HG03045 (cell line): ENCODE measurements at regions not wholly inside any gene's neighbourhood (a gene's known extent, or its start where the extent isn't known, plus 50 kb on each side); places are given as distances from the start of the nearest gene placed in this dataset.
"Not testable (repeated sequence)": the region's sequence is repeated elsewhere in the genome, so short reads cannot be mapped to it uniquely, and the experiment has no call there.

Source experiments
- ATAC-seq: cut with Tn5 transposase; IDR thresholded peaks from one replicate; pipeline ENCODE4 v1.9.1; 2021; ENCODE audit warnings: mild to moderate bottlenecking, moderate library complexity; ENCODE audit not compliant: unreplicated experiment

DNA sequence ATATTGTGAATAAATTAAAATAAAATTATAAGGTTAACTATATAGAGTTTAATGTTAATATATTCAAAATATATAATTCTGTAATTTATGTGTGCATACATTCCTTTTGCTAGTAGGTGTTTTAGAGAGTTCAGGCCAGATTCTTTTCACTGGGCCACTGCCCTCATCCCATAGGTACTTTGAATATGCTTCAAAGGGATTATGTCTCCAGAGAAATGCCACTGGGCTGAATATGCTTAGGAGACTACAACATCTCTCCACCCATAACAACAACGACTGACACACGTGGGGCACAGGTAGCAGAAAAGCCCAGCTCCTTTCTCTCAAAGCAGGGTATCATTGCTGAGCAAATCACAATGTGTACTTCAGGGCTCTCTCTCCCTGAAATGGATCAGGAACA is 290.9 kb upstream of the TACR3 start:
- ATAC-seq: no peak

DNA sequence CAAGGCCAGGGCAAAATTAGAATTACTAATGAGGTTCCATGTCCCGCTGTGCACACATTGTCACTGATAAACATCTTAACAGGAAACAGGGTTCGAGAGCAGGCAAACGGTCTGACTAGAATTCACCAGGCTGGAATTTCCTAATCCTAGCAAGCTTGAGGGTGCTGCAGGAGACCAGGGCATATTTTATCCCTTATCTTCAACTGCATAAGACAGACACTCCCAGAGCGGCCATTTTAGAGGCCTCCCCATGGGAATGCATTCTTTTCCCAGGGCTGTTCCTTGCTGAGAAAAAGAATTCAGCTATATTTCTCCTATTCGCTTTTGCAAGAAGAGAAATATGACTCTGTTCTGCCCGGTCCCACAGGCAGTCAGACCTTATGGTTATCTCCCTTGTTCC is 282.5 kb upstream of the TACR3 start:
- ATAC-seq: not testable (repeated sequence)

DNA sequence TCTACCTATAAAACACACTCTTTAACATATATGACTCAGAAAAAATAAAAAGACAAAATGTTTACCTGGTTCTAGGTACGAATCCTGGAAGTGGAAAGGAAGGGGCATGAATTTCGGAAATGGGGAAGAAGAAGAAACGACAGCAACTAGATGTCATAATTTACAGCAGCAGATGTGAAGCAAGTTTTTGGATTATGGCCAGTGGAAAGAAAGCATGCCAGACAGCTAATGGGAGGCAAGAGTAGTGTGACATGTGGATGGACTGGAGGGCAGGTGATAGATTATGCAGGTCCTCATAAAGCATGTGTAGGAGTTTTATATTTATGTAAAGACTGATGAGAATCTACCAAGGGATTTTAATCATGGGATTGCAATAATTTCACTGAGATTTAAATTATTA is 279.0 kb upstream of the TACR3 start:
- ATAC-seq: no peak

- no peak for ATAC-seq
Observed at GRCh38 chr4:103996637-103997036, 276.9 kb upstream of the TACR3 start.

GRCh38 chr4:103996064-103996463 is 276.3 kb upstream of the TACR3 start:
- no peak for ATAC-seq

DNA sequence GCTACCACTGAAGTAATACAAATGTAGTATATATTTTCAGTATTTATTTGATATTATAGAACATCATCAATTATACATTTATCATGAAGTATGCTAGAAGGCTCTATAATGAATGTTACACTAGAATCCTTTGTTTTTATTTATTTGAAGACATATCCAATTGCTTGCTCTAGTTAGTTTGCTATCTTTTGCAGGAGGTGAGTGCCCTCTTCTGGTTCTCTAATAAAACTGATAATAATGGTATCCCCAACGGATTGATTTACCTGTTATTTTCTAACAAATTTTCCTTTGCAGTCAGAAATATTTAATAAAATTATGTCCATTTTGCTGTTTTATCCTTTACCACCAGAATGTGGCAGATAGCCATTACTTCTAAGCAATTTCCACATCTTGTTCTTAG is 274.3 kb upstream of the TACR3 start:
- ATAC-seq: no peak

- ATAC-seq: no peak
Observed at GRCh38 chr4:103982454-103982853, 262.7 kb upstream of the TACR3 start.

- ATAC-seq: no peak
Observed at GRCh38 chr4:103948244-103949018, 228.6 kb upstream of the TACR3 start.

- ATAC-seq: no peak
Observed at GRCh38 chr4:103947617-103948016, 227.8 kb upstream of the TACR3 start.

DNA sequence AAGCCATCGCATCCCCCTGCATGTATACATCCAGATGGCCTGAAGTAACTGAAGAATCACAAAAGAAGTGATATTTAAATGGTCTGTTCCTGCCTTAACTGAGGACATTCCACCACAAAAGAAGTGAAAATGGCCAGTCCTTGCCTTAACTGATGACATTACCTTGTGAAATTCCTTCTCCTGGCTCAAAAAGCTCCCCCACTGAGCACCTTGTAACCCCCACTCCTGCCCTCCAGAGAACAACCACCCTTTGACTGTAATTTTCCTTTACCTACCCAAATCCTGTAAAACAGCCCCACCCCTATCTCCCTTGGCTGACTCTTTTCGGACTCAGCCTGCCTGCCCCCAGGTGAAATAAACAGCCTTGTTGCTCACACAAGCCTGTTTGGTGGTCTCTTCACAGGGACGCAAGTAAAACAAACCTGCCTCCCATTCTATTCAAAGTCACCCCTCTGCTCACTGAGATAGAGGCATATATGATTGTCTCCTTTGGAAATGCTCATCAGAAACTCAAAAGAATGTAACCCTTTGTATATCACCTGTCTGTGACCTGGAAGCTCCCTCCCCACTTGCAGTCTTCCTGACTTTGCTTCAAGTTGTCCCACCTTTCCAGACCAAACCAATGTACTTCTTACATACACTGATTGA is 227.0 kb upstream of the TACR3 start:
- ATAC-seq: not testable (repeated sequence)

DNA sequence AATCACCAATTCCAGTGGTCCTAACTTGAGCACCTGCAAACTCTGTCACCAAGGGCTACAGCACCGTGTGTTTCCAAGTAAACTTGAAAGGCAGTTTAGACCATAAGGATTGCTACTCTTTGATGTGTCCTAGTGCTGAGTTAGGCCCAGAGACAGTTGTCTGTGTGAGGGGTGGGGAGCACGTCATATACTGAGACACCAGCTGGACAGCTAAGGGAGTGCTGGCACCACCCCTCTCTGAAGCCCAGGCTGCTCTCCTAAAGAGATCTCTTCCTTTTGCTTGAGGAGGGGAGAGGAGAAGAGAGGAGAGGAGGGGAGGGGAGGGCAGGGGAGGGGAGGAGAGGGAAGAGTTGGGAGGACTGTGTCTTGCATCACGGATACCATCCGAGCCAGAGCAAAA is 218.7 kb upstream of the TACR3 start:
- ATAC-seq: no peak

- no peak for ATAC-seq
Observed at GRCh38 chr4:103936653-103937145, 216.9 kb upstream of the TACR3 start.

- no peak for ATAC-seq
Observed at GRCh38 chr4:103934178-103934789, 214.5 kb upstream of the TACR3 start.

DNA sequence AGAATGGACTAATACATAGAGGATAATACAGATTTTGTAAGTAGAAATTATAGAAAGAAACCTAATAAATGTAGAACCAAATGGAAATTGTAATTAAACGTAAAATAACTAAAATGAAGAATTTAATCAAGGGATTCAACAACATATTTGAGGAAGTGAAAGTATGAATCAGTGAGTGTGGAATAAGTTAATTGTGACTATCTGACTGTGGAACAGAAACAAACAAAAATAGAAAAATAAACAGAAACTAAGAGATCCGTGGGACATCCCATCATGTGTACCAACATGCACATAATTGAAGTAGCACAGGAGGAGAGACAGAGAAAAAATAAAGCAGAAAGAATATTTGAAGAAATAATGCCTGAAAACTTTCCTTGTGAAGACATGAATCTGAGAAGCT is 208.6 kb upstream of the TACR3 start:
- ATAC-seq: no peak

DNA sequence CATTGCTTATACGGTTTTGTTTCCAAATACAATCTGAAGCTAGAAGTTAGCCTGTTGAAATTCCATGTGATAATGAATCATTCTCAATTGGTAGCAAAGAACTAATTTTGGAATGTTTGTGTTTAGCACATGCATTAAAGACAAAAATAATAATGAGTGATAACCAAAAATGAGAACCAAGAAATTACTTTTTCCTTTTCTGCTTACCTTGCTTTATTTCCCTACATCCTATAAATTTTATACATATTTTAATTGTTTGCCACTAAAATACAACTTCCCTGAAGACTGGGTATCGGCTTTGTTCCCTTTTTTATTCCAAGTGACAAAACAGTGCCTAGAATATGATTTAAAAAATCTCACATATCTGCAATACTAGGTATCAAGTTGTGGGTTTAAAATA is 203.8 kb upstream of the TACR3 start:
- ATAC-seq: no peak

GRCh38 chr4:103918214-103918613 is 198.4 kb upstream of the TACR3 start:
- ATAC-seq: no peak

GRCh38 chr4:103915224-103915869 is 195.6 kb upstream of the TACR3 start:
- peak; percentile 89 for ATAC-seq

DNA sequence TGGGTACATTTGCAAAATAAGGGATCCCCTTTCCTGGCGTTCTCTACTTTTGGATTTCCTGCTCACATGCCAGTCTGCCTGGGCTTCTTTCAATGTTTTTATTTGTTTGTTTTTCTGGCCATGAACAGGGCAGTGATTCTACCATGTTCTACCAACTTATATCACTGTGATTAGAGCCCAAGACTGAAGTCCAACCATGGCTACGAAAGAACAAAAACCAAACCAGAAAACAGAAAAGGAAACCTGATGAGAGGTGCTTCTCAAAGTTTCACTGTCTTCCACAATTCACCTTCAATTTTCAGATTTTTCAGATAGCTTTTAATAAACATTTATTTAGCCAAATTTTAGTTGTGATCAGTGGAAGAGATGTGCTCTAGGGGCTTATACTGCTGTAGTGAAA is 187.6 kb upstream of the TACR3 start:
- no peak for ATAC-seq

DNA sequence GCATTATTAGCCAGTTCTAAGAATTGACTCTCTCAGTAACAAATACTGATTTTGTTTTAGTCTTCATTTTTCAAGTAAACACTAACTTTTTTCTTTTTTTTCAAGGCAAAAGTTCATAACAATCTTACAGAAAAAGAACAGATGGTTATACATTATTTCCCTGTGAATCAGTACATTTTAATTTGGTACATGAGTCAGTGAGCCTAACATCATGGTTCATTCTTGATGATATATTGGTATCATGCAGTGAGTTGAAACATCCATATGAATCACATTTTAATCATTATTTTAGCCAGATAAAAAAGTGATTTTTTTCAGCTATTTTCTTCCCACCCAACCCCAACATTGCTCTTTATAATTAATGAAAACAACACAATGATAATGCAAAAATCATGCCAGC is 184.3 kb upstream of the TACR3 start:
- no peak for ATAC-seq

GRCh38 chr4:103902730-103903129 is 182.9 kb upstream of the TACR3 start:
- no peak for ATAC-seq

DNA sequence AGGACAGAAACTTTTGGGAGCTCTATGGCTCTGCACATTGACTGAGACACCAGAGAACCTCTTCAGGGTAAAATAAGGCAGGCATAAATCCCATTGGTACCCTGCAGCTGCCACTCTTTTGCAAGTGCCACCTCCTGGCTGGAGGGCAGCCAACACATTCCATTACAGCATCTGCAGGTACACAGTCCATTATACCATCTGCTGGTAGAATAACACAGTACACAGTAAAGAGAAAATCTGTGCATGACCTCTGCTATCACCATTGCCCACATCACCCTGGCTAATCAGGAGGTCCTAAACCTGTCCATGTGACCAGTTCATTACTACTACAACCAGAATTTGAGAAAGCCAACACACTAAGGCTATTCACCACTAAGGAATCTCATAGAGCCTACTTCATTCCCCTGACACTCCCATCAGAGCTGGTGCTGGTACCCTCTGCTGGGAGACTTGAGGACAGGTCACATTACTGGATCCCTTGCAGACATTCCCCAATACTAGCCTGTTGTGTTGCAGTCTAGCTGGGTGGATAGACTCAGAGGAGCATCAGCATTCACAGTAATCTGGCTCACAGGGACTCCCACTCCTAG is 176.2 kb upstream of the TACR3 start:
- ATAC-seq: no peak
